ENCODE measurements at regions not wholly inside any gene's neighbourhood (a gene's known extent, or its start where the extent isn't known, plus 50 kb on each side); places are given as distances from the start of the nearest gene placed in this dataset.

DNA sequence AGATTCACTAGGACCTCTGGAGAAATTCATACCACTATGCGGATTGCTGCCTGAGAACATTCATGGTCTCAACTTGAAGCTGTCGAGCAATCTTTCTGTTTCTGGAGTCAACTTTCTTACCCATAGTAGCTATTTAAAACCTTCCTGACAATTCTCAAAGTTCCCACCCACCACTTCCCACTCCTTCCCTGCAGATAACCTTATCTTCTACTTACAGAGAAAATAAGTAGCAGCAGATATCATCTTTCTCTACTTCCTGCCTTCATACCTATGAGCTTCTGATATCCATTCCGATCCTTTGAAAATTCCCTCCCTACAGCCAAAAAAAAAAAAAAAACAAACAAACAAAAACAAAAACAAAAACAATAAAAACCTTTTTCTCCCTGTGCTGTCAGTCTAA, 81.2 kb upstream of the CYRIA start:
- Histone ChIP-seq H3K27ac (ENCODE audit: low read depth) (no peak overlapping the region), H3K9me2 (ENCODE audit: insufficient read depth) (peaks cover 14% of the 10 kb centered on the region; the same call in 1 of the 2 replicates), H3K4me3 (no peak overlapping the region), H3K79me2 (replicated peaks; ENCODE audit: insufficient read depth) (no peaks in the 10 kb centered on the region), H4K20me1 (replicated peaks; ENCODE audit: insufficient read depth) (no peaks in the 10 kb centered on the region), H3F3A (replicated peaks; ENCODE audit: low read depth) (no peaks in the 10 kb centered on the region), H3K36me3 (ENCODE audit: insufficient read depth) (no peaks in the 10 kb centered on the region), H3K4me1 (ENCODE audit: insufficient read depth) (no peaks in the 10 kb centered on the region), H3K27me3 (ENCODE audit: insufficient read depth) (no peaks in the 10 kb centered on the region), H3K4me2 (no peak overlapping the region), H2AFZ (no peak overlapping the region)
- no peak for TF ChIP-seq NANOG (IDR thresholded peaks at IDR 0.05; ENCODE audit: borderline replicate concordance)
- Mint-ChIP-seq H3K4me1 (no peaks in the 10 kb centered on the region), H3K9me3 (no peaks in the 10 kb centered on the region; the same call in 2 of the 3 replicates), H3K27ac (no peak overlapping the region), H3K27me3 (ENCODE audit: insufficient read depth, low read depth, poor library complexity) (no peaks in the 10 kb centered on the region), H3K4me3 (no peak overlapping the region), H3K36me3 (ENCODE audit: low read depth) (no peaks in the 10 kb centered on the region)
- ATAC-seq (no peak), DNase-seq (ENCODE audit: low spot score) (no peak)

DNA sequence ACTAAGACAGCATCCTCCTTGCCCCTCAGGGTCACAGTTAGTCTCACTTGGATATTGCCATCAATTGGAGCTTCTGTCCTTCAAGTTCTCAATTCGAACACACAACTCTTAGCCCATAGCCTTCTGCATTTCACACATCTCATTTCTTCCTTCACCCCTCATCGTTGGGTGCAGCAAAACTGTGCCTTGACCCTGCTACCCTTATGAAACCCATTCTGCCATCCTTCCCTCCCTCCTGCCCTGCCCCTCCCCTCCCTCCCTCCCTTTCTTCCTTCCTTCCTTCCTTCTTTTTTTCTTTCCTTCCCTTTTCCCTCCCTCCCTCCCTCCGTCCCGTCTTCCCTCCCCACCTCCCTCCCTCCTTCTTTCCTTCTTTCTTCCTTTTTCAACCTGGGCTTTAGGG, 80.7 kb upstream of the CYRIA start:
- ATAC-seq = no peak
- H3F3A ChIP-seq (replicated peaks; ENCODE audit: low read depth) = no peaks in the 10 kb centered on the region
- no peak overlapping the region for H3K27ac ChIP-seq (ENCODE audit: low read depth)
- no peaks in the 10 kb centered on the region for H3K4me1 ChIP-seq (ENCODE audit: insufficient read depth)
- H3K9me3 Mint-ChIP-seq = no peaks in the 10 kb centered on the region; the same call in 2 of the 3 replicates
- H3K36me3 ChIP-seq (ENCODE audit: insufficient read depth) = no peaks in the 10 kb centered on the region
- no peaks in the 10 kb centered on the region for H3K79me2 ChIP-seq (replicated peaks; ENCODE audit: insufficient read depth)
- H3K27ac Mint-ChIP-seq = no peak overlapping the region
- no peak overlapping the region for H3K4me2 ChIP-seq
- H3K4me1 Mint-ChIP-seq = no peaks in the 10 kb centered on the region
- no peak for DNase-seq (ENCODE audit: low spot score)
- H3K27me3 Mint-ChIP-seq (ENCODE audit: insufficient read depth, low read depth, poor library complexity) = no peaks in the 10 kb centered on the region
- H3K4me3 ChIP-seq = no peak overlapping the region
- no peaks in the 10 kb centered on the region for H3K36me3 Mint-ChIP-seq (ENCODE audit: low read depth)
- H3K4me3 Mint-ChIP-seq = no peak overlapping the region
- no peaks in the 10 kb centered on the region for H4K20me1 ChIP-seq (replicated peaks; ENCODE audit: insufficient read depth)
- H3K9me2 ChIP-seq (ENCODE audit: insufficient read depth) = peaks cover 14% of the 10 kb centered on the region; the same call in 1 of the 2 replicates
- H2AFZ ChIP-seq = no peak overlapping the region
- no peaks in the 10 kb centered on the region for H3K27me3 ChIP-seq (ENCODE audit: insufficient read depth)
- no peak for TF ChIP-seq NANOG (IDR thresholded peaks at IDR 0.05; ENCODE audit: borderline replicate concordance)
- TF ChIP-seq, protein P1, sequence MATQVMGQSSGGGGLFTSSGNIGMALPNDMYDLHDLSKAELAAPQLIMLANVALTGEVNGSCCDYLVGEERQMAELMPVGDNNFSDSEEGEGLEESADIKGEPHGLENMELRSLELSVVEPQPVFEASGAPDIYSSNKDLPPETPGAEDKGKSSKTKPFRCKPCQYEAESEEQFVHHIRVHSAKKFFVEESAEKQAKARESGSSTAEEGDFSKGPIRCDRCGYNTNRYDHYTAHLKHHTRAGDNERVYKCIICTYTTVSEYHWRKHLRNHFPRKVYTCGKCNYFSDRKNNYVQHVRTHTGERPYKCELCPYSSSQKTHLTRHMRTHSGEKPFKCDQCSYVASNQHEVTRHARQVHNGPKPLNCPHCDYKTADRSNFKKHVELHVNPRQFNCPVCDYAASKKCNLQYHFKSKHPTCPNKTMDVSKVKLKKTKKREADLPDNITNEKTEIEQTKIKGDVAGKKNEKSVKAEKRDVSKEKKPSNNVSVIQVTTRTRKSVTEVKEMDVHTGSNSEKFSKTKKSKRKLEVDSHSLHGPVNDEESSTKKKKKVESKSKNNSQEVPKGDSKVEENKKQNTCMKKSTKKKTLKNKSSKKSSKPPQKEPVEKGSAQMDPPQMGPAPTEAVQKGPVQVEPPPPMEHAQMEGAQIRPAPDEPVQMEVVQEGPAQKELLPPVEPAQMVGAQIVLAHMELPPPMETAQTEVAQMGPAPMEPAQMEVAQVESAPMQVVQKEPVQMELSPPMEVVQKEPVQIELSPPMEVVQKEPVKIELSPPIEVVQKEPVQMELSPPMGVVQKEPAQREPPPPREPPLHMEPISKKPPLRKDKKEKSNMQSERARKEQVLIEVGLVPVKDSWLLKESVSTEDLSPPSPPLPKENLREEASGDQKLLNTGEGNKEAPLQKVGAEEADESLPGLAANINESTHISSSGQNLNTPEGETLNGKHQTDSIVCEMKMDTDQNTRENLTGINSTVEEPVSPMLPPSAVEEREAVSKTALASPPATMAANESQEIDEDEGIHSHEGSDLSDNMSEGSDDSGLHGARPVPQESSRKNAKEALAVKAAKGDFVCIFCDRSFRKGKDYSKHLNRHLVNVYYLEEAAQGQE (IDR thresholded peaks at IDR 0.05; ENCODE audit: unreplicated experiment) = no peak
- no peak for TF ChIP-seq ZNF114 (CRISPR knock-in tag; IDR thresholded peaks at IDR 0.05)
- TF ChIP-seq STAT1 (IDR thresholded peaks at IDR 0.05; ENCODE audit: unreplicated experiment) = no peak
- no peak for TF ChIP-seq EZH2phosphoT487 (IDR thresholded peaks at IDR 0.05; ENCODE audit: unreplicated experiment)
- no peak for TF ChIP-seq JUNB (IDR thresholded peaks at IDR 0.05; ENCODE audit: unreplicated experiment)
- no peak for TF ChIP-seq EZH2 (IDR thresholded peaks at IDR 0.05; ENCODE audit: low read depth, unreplicated experiment)
- TF ChIP-seq, protein P2, sequence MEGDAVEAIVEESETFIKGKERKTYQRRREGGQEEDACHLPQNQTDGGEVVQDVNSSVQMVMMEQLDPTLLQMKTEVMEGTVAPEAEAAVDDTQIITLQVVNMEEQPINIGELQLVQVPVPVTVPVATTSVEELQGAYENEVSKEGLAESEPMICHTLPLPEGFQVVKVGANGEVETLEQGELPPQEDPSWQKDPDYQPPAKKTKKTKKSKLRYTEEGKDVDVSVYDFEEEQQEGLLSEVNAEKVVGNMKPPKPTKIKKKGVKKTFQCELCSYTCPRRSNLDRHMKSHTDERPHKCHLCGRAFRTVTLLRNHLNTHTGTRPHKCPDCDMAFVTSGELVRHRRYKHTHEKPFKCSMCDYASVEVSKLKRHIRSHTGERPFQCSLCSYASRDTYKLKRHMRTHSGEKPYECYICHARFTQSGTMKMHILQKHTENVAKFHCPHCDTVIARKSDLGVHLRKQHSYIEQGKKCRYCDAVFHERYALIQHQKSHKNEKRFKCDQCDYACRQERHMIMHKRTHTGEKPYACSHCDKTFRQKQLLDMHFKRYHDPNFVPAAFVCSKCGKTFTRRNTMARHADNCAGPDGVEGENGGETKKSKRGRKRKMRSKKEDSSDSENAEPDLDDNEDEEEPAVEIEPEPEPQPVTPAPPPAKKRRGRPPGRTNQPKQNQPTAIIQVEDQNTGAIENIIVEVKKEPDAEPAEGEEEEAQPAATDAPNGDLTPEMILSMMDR (conservative IDR thresholded peaks at IDR 0.05; ENCODE audit: low read depth in 2 of 2) = no peak
- TF ChIP-seq, protein P3, sequence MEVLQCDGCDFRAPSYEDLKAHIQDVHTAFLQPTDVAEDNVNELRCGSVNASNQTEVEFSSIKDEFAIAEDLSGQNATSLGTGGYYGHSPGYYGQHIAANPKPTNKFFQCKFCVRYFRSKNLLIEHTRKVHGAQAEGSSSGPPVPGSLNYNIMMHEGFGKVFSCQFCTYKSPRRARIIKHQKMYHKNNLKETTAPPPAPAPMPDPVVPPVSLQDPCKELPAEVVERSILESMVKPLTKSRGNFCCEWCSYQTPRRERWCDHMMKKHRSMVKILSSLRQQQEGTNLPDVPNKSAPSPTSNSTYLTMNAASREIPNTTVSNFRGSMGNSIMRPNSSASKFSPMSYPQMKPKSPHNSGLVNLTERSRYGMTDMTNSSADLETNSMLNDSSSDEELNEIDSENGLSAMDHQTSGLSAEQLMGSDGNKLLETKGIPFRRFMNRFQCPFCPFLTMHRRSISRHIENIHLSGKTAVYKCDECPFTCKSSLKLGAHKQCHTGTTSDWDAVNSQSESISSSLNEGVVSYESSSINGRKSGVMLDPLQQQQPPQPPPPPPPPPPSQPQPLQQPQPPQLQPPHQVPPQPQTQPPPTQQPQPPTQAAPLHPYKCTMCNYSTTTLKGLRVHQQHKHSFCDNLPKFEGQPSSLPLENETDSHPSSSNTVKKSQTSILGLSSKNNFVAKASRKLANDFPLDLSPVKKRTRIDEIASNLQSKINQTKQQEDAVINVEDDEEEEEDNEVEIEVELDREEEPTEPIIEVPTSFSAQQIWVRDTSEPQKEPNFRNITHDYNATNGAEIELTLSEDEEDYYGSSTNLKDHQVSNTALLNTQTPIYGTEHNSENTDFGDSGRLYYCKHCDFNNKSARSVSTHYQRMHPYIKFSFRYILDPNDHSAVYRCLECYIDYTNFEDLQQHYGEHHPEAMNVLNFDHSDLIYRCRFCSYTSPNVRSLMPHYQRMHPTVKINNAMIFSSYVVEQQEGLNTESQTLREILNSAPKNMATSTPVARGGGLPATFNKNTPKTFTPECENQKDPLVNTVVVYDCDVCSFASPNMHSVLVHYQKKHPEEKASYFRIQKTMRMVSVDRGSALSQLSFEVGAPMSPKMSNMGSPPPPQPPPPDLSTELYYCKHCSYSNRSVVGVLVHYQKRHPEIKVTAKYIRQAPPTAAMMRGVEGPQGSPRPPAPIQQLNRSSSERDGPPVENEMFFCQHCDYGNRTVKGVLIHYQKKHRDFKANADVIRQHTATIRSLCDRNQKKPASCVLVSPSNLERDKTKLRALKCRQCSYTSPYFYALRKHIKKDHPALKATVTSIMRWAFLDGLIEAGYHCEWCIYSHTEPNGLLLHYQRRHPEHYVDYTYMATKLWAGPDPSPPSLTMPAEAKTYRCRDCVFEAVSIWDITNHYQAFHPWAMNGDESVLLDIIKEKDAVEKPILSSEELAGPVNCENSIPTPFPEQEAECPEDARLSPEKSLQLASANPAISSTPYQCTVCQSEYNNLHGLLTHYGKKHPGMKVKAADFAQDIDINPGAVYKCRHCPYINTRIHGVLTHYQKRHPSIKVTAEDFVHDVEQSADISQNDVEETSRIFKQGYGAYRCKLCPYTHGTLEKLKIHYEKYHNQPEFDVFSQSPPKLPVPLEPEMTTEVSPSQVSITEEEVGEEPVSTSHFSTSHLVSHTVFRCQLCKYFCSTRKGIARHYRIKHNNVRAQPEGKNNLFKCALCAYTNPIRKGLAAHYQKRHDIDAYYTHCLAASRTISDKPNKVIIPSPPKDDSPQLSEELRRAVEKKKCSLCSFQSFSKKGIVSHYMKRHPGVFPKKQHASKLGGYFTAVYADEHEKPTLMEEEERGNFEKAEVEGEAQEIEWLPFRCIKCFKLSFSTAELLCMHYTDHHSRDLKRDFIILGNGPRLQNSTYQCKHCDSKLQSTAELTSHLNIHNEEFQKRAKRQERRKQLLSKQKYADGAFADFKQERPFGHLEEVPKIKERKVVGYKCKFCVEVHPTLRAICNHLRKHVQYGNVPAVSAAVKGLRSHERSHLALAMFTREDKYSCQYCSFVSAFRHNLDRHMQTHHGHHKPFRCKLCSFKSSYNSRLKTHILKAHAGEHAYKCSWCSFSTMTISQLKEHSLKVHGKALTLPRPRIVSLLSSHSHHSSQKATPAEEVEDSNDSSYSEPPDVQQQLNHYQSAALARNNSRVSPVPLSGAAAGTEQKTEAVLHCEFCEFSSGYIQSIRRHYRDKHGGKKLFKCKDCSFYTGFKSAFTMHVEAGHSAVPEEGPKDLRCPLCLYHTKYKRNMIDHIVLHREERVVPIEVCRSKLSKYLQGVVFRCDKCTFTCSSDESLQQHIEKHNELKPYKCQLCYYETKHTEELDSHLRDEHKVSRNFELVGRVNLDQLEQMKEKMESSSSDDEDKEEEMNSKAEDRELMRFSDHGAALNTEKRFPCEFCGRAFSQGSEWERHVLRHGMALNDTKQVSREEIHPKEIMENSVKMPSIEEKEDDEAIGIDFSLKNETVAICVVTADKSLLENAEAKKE (CRISPR knock-in tag; IDR thresholded peaks at IDR 0.05) = no peak
- no peak for TF ChIP-seq ZNF331 (CRISPR knock-in tag; IDR thresholded peaks at IDR 0.05; ENCODE audit: low read depth)
- TF ChIP-seq POLR2AphosphoS5 (IDR thresholded peaks at IDR 0.05; ENCODE audit: low read depth) = no peak

All from GM23338 (cell line).